Body of pancreas (tissue), 4 donors: ENCODE measurements at regions not wholly inside any gene's neighbourhood (a gene's known extent, or its start where the extent isn't known, plus 50 kb on each side); places are given as distances from the start of the nearest gene placed in this dataset.

Experiments
- CTCF ChIP-seq, 7 experiments: fragments of 450-650 bp in 4 of 7; fragments of 200-600 bp in 3 of 7; sonication (generic) in 3 of 7; IDR thresholded peaks; one replicate each; pipeline ENCODE4 v1.5.1; 2016 to 2019; ENCODE audit warnings: antibody characterized with exemption in 7 of 7
- POLR2A ChIP-seq, 3 donors: fragments of 450-650 bp; IDR thresholded peaks; one replicate each; pipeline ENCODE4 v1.6.1; 2016; ENCODE audit warnings: antibody characterized with exemption in 3 of 3, mild to moderate bottlenecking in 2 of 3

GRCh38 chr20:7497985-7498384 is 442.3 kb downstream of the HAO1 start:
- no peak for TF ChIP-seq CTCF (IDR thresholded peaks at IDR 0.05)
- TF ChIP-seq POLR2A (IDR thresholded peaks at IDR 0.05), result no peak
